Left cardiac atrium (tissue), 4 donors: ENCODE measurements at regions not wholly inside any gene's neighbourhood (a gene's known extent, or its start where the extent isn't known, plus 50 kb on each side); places are given as distances from the start of the nearest gene placed in this dataset.
A peak's percentile ranks its signal among the peaks of the same experiment; 100 is the strongest.

ENCODE experiments used
- ATAC-seq, 2 donors: fragments of 200-7000 bp; cut with Tn5 transposase; one replicate each; pipeline ENCODE4 v1.9.1; 2020; ENCODE audit warnings: mild to moderate bottlenecking in 2 of 2, moderate library complexity in 2 of 2
- DNase-seq: peaks from one replicate; pipeline ENCODE4 v3.0.0-alpha.2; 2020
- intact Hi-C, 2 donors: fragments of 100-400 bp; cut with DNase I; formaldehyde crosslinking; loops; one replicate each; pipeline versions ENCODE4 v1.14.1 to v1.15.1; 2022 to 2023
- donor health status: DM: no; HTN: yes; CAD: no.
- donor health status: DM: no; HTN: yes; CAD: no; lungs with severe emphysema.
- donor health status: DM: yes; HTN: yes; CAD: no.
- donor health status: Dilated cardiomyopathy.

DNA sequence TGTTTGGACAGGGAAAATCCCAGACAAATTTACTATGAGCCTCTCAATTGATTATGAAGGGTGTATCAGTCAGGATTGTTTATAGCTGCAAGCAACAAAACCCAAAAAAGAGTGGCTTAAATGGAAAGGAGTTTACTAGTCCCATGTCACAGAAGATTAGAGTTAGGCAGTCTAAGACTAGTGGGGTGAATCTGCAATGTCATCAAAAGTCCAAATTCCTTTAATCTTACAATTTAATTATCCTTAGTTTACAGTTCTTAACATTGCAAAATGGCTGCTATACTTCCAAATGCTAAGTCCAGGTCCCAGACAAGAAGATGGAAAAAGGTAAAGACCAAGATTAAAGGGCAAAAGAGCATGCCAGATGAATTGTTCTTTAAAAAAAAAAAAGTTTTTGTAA lies 143.6 kb downstream of the CD47 start:
- intact Hi-C loops: loop anchor here in 1 of 2 donors (10.0 kb wide), 1 partner anchor 278 kb away; the partner anchor contains the start of gene IFT57
- DNase-seq (no peak), ATAC-seq (no peak)

- no peak for DNase-seq
- intact Hi-C loops: loop anchor here in 1 of 2 donors (10.0 kb wide), 1 partner anchor 278 kb away; the partner anchor contains the start of gene IFT57
- ATAC-seq: no peak
Measured at GRCh38 chr3:107946700-107947099, 144.1 kb downstream of the CD47 start.

DNA sequence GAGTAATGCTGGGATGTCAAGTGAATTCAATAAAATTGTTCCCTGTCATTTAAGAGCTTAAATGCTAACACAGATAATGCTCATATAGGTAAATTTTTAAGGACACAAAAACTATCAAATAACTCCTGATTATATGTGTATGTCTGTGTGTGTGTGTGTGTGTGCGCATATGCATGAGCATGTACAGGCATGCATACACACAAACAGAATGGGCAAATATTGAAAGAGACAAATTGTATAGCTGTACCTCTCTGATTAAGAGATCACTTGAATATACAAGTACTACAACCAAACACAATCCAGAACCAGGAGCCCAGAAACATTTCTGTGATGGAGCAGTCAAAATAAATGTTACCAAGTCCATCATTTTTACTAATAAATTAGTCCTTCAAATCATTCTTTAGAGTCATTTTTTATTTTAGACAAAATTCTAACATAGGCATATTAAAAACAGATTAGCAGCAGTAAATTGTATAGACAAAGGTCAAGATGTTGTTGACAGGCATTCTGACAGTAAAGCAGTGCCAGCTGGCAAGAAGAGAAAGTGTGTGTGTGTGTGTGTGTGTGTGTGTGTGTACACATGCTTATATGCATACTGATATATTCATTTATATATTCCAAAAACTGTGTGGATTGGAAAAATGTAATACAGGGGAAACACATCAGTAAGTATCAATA lies 145.3 kb downstream of the CD47 start:
- no peak for ATAC-seq
- DNase-seq: no peak
- intact Hi-C loops: loop anchor here in 1 of 2 donors (10.0 kb wide), 1 partner anchor 279 kb away; the partner anchor contains the start of gene IFT57

- DNase-seq: no peak
- ATAC-seq: peak; percentile 34 to 53
- intact Hi-C loops: loop anchor here in 1 of 2 donors (10.0 kb wide), 1 partner anchor 281 kb away; the partner anchor contains the start of gene IFT57
Measured at GRCh38 chr3:107943786-107944523, 146.9 kb downstream of the CD47 start.

DNA sequence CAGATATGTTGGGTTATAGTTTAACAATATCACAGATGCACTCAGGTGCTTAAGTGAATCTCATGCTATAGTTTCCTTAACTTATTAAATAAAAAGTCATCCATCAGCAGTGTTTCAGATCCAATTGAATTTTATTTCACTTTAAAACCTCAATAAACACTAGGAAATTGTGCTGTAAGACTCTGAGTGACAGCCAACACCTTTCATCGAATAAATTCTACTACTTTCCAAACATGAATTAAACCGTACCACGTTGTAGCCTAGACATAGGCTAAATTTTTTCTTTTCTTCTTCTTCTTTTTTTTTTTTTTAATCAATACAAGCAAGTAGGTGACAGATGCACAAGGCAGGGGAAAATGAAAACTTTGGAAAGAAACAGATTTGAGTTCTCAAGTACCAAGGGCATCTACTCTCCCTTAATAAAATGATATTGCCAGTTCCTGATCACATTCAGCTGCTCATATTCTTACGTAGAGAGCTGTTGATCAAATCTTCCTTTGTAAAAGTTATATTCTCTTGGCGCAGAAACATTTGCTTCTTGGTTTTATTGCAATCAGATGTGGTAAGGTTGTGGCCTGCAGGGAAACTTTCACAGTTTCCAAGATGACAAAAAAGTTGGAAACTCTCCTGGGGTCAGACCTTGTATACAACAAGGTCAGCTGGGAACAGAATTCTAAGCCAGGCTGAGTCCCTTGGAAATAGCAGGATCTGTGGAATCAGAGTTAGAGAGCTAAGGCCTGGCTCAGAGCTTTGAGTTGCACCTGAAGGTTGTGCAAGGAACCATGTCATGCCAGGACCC lies 147.7 kb downstream of the CD47 start:
- DNase-seq (no peak), ATAC-seq (peak in 1 of 2 donors; percentile 10)
- intact Hi-C loops: loop anchor here in 1 of 2 donors (10.0 kb wide), 1 partner anchor 282 kb away; the partner anchor contains the start of gene IFT57

DNA sequence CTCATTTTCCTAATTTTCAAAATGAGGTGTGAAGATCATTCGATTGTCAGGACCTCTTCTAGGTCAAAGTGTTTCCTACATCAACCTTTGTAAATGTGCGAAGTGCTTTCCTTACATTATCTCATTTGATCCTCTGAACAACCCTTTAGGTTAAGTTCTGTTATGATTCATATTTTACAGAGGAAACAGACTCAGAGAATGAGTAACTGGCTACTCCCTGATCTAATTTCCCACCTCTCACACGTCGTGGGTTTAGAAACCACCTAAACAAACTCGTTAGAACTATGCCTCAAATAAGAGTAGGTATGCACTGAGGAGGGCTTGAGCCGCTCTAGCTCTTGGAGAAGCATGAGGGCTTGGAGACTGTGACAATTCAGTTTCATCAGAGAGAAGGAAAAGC lies 148.6 kb downstream of the CD47 start:
- intact Hi-C loops: loop anchor here in 1 of 2 donors (10.0 kb wide), 1 partner anchor 283 kb away; the partner anchor contains the start of gene IFT57
- ATAC-seq: no peak
- no peak for DNase-seq

- DNase-seq (no peak), ATAC-seq (no peak)
- intact Hi-C loops: loop anchor here in 1 of 2 donors (5.0 to 10.0 kb wide), 2 partner anchors 285 to 467 kb away; partner anchors contain the start of gene IFT57
Measured at GRCh38 chr3:107939691-107940442, 151.0 kb downstream of the CD47 start.

GRCh38 chr3:107938143-107938542 lies 152.7 kb downstream of the CD47 start:
- intact Hi-C loops: loop anchor here in 1 of 2 donors (5.0 kb wide), 1 partner anchor 469 kb away; no protein-coding TSS in a partner anchor
- peak; percentile 18 to 53 for ATAC-seq
- no peak for DNase-seq

GRCh38 chr3:107934808-107935207 lies 156.0 kb downstream of the CD47 start:
- ATAC-seq (no peak), DNase-seq (no peak)
- intact Hi-C loops: loop anchor here in 1 of 2 donors (5.0 kb wide), 1 partner anchor 472 kb away; no protein-coding TSS in a partner anchor

DNA sequence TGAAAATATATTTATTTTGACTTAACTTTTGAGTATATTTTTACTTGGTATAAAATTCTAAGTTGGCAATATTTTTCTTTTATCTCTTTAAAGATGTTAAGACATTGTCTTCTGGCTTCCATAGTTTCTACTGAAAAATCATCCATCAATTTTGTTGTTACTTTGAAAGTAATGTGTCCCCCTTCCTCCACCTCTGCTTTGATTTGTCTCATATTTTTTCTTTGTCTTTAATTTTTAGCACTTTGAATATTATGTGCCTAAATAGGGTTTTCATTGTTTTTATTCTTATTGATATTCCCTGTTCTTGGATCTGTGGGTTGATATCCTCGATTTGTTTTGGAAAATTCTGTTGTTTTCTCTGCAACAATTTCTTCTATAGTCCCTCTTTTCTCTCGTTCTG lies 157.4 kb downstream of the CD47 start:
- intact Hi-C loops: no loop called here
- ATAC-seq (no peak), DNase-seq (no peak)

DNA sequence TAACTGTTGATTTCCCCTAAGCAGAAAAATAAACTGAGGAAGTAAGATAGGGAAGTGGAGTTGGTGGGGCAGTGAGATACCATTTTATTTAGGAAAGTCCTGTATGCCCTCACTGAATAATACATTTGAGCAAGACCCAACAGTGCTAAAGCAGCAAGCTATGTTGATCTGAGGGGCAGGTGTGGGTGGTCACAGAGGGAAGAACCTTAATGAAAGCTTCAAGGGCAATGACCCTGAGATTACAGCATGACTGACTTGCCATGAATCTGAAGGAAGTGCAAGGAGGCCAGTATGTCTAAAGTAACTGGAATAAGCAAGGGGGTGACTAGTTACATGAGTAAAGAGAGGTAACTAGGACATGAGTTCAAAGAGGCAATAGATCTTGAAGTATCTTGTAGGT lies 159.5 kb downstream of the CD47 start:
- intact Hi-C loops: no loop called here
- DNase-seq (no peak), ATAC-seq (no peak)

DNA sequence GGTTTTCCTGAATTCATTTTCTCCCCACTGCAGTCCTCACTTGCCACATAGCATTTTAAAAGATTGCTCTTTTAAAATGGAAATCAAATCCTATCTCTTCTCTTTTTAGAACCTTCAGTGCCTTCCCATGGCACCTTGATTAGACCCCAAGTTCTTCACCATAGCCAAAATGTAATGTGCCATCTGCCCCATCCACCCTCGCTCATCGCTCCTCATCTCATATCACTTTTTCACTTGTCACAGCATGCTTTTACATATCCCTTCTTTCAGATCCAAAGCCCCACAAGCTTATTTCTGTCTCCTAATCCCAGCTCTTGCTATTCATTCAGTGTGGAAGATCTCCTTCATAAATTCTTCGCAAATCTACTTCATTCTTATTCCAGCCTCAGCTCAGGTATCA lies 161.7 kb downstream of the CD47 start:
- intact Hi-C loops: loop anchor here in 1 of 2 donors (5.0 to 10.0 kb wide), 3 partner anchors 352 to 694 kb away; no protein-coding TSS in a partner anchor
- ATAC-seq (no peak), DNase-seq (no peak)

- peak; percentile 48 to 77 for ATAC-seq
- intact Hi-C loops: loop anchor here in 1 of 2 donors (5.0 to 10.0 kb wide), 3 partner anchors 351 to 693 kb away; no protein-coding TSS in a partner anchor
- no peak for DNase-seq
Measured at GRCh38 chr3:107928084-107928445, 162.8 kb downstream of the CD47 start.

DNA sequence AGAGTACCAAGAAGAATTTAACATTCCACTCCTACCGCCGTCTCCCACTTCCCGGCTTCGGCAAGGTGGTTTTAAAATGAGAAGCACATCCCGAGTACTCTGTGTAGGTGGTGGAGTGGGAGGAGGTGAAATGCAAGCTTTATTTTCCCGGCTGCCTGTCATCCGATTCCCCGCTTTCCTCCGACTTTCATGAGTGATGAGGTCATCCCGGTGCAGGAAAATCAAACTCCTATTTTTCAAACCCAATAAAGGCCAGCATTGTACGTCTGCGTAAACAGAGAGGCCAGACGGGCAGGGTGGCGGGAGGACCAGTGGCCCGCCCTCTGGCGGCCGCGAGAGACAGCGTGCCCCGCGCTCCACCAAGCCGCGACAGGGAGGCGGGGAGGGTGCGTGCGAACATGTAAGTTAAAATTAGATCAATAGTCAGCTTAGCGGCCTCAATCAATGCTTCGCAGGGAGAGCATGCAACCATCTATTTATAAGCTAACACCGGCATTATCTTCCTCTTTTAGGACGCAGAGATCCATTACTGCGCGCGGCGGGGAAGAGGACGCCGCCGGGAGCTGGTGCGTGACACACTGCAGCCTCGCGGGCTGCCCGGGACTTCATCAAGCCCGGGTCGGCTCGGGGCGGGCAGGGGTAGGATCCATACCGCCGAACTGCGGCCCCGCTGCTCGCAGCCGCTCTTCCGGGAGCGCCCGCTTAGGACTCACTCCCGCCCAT lies 163.3 kb downstream of the CD47 start:
- DNase-seq (peak; percentile 76), ATAC-seq (peak; percentile 98)
- intact Hi-C loops: loop anchor here in 1 of 2 donors (5.0 to 10.0 kb wide), 3 partner anchors 350 to 693 kb away; no protein-coding TSS in a partner anchor

GRCh38 chr3:107925851-107926250 lies 165.0 kb downstream of the CD47 start:
- no peak for ATAC-seq
- intact Hi-C loops: loop anchor here in 1 of 2 donors (5.0 to 10.0 kb wide), 3 partner anchors 349 to 691 kb away; no protein-coding TSS in a partner anchor
- DNase-seq: no peak

- ATAC-seq (no peak), DNase-seq (no peak)
- intact Hi-C loops: loop anchor here in 1 of 2 donors (10.0 kb wide), 2 partner anchors 554 to 686 kb away; no protein-coding TSS in a partner anchor
Measured at GRCh38 chr3:107921038-107921437, 169.8 kb downstream of the CD47 start.

- intact Hi-C loops: loop anchor here in 1 of 2 donors (10.0 kb wide), 2 partner anchors 554 to 686 kb away; no protein-coding TSS in a partner anchor
- DNase-seq (no peak), ATAC-seq (no peak)
Measured at GRCh38 chr3:107920538-107920937, 170.3 kb downstream of the CD47 start.
